ENCODE measurements at regions not wholly inside any gene's neighbourhood (a gene's known extent, or its start where the extent isn't known, plus 50 kb on each side); places are given as distances from the start of the nearest gene placed in this dataset.
"Not testable (repeated sequence)": the region's sequence is repeated elsewhere in the genome, so short reads cannot be mapped to it uniquely, and the experiment has no call there.

- H3K4me3 ChIP-seq (ENCODE audit: low read length), result no peak overlapping the region
Observed at GRCh38 chr5:86671536-86671935, 53.8 kb downstream of the COX7C start.

DNA sequence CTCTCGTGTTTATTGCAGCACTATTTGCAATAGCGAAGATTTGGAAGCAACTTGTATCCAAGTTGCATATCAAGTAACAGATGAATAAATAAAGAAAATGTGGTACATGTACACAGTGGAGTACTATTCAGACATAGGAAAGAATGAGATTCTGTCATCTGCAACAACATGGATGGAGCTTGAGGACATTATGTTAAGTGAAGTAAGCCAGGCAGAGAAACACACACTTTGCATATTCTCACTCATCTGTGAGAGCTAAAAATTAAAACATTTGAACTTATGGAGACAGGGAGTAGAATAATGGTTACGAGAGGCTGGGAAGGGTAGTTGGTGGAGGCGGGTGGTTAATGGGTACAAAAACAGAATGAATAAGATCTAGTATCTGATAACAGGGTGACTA lies 56.3 kb downstream of the COX7C start:
- TF ChIP-seq ZNF274 (IDR thresholded peaks at IDR 0.05; ENCODE audit: low read depth, low read length), result no peak
- no peak overlapping the region for H3K4me3 ChIP-seq (ENCODE audit: low read length)

More at GRCh38 chr5:86671536-86671935, 53.8 kb downstream of the COX7C start:
- no peak for TF ChIP-seq ZNF274 (IDR thresholded peaks at IDR 0.05; ENCODE audit: low read depth, low read length)

- TF ChIP-seq ZNF274 (IDR thresholded peaks at IDR 0.05; ENCODE audit: low read depth, low read length), result no peak
Observed at GRCh38 chr5:86675311-86675710, 57.6 kb downstream of the COX7C start.

DNA sequence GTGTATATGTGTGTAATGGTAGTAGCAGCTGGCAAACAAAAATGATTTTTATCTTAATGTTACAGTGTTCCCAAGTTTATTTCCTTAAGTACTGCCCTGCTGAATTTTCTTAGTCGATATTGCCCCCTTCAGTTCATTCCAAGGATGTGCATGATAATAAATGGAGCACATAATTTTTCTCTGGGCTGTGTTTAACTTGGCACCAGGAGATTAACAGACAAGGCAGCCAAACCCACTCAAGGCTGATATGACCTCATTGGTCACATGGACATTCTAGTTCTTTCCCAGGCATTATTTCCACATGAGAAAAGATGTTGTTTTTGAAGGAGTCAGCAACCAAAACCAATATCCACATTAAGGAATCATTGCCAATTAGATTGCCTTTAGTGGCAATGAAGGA lies 61.8 kb downstream of the COX7C start:
- TF ChIP-seq ZNF274 (IDR thresholded peaks at IDR 0.05; ENCODE audit: low read depth, low read length), result no peak
- no peak overlapping the region for H3K4me3 ChIP-seq (ENCODE audit: low read length)

More at GRCh38 chr5:86675311-86675710, 57.6 kb downstream of the COX7C start:
- H3K4me3 ChIP-seq (ENCODE audit: low read length), result no peak overlapping the region

- TF ChIP-seq ZNF274 (IDR thresholded peaks at IDR 0.05; ENCODE audit: low read depth, low read length), result no peak
- H3K4me3 ChIP-seq (ENCODE audit: low read length), result no peak overlapping the region
Observed at GRCh38 chr5:86679949-86680348, 62.2 kb downstream of the COX7C start.

GRCh38 chr5:86684222-86684621 lies 66.5 kb downstream of the COX7C start:
- no peak overlapping the region for H3K4me3 ChIP-seq (ENCODE audit: low read length)
- no peak for TF ChIP-seq ZNF274 (IDR thresholded peaks at IDR 0.05; ENCODE audit: low read depth, low read length)

DNA sequence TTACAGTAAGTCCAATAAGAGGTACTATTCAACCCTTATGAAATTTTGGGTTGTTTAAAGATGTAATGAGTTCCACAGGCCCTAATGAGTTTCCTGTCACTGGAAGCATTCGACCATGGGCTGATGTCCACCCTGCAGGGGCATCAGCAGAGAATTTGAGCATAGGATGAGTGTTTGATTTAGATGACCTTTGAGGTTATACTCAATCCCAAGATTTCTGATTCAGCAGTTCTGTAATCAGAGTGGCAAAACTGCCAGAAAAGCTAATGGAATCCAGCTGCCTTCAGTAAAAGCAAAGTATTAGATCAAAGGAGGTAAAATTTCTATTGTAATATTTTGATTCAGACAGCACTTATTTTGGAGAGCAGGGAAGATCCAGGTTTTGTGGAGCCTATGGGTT lies 68.3 kb downstream of the COX7C start:
- no peak overlapping the region for H3K4me3 ChIP-seq (ENCODE audit: low read length)
- TF ChIP-seq ZNF274 (IDR thresholded peaks at IDR 0.05; ENCODE audit: low read depth, low read length), result no peak

DNA sequence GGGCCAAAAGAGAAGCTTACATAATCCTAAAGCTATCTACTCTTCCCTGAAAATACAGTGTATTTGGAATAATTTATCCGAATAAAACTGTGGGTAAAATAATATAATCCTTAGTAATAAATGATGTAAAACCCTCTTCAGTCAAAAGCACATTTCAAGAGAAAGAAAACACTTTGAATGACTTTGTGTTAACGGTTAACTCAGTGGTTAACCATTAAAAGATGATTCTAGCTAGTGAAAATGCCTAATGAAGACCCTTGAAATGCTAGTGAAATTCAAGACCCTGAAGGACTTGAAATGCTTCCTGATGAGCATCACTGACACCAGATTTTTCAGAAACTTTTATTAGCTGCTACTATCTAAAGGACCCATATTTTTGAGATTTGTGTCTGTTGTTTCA lies 70.7 kb downstream of the COX7C start:
- H3K4me3 ChIP-seq (ENCODE audit: low read length), result no peak overlapping the region
- no peak for TF ChIP-seq ZNF274 (IDR thresholded peaks at IDR 0.05; ENCODE audit: low read depth, low read length)

DNA sequence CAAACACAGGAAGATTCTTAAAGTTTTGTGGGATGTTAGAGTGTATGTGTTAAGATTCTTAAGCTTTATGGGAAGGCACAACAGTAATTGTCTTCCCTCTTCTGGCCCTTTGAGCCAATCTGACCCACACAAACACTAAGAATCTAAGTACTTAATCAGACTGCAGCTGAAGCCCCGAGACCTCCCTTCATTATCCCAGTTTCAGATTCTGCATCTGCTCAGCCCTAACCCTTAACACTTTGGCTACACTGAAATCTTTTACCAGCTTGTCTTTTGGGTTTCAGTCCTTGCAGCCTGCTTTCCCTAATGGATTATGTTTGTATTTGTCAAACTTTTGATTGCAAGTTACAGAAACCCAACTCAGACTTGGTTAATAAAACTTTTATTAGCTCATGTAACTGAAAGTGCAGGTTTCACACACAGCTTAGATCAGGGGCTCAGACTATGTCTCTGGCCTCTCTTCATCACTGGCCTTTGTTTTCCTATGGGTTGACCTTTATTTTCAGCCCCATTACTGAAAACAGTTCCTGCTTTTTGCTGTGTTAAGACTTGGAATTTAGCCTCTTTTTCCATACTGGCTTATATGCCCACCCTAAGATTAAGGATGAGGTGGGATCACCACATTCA lies 71.5 kb downstream of the COX7C start:
- no peak for TF ChIP-seq ZNF274 (IDR thresholded peaks at IDR 0.05; ENCODE audit: low read depth, low read length)
- no peak overlapping the region; the same call in 1 of the 2 replicates for H3K4me3 ChIP-seq (ENCODE audit: low read length)

DNA sequence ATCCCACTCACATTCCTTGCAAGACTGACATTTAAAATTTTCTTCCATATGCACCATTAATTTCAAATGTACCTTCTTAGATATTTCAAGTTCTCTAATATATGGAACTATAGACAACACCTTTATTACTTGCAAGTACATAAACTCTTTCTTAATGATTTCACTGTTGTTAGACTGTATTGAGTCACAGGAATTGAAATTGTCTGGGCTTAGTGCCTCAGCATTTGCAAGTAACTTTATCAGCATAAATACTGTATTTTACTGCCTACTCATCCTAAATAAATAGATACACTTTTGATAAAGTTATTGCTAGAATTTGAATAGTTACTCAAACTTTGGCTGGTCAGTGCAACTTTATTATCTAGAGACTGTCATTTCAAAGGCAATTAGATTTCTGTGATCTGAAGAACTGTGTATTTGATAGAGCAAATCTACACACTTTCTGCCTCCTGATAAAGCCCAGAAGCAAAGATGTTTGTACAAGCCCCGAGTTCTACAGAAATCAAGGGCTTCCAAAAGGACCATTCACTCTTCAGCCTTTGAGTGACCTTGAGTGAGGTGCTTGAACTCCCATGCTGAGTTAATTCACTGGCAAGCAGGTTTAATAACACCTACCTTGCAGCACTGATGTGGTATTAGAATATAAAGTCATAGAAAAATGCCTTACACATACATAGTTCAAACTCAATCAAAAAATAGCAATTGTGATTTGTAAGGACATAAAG lies 91.6 kb downstream of the COX7C start:
- TF ChIP-seq ZNF274 (IDR thresholded peaks at IDR 0.05; ENCODE audit: low read depth, low read length), result no peak
- H3K4me3 ChIP-seq (ENCODE audit: low read length), result no peak overlapping the region

- no peak overlapping the region for H3K4me3 ChIP-seq (ENCODE audit: low read length)
- no peak for TF ChIP-seq ZNF274 (IDR thresholded peaks at IDR 0.05; ENCODE audit: low read depth, low read length)
Observed at GRCh38 chr5:86716121-86716520, 98.4 kb downstream of the COX7C start.

DNA sequence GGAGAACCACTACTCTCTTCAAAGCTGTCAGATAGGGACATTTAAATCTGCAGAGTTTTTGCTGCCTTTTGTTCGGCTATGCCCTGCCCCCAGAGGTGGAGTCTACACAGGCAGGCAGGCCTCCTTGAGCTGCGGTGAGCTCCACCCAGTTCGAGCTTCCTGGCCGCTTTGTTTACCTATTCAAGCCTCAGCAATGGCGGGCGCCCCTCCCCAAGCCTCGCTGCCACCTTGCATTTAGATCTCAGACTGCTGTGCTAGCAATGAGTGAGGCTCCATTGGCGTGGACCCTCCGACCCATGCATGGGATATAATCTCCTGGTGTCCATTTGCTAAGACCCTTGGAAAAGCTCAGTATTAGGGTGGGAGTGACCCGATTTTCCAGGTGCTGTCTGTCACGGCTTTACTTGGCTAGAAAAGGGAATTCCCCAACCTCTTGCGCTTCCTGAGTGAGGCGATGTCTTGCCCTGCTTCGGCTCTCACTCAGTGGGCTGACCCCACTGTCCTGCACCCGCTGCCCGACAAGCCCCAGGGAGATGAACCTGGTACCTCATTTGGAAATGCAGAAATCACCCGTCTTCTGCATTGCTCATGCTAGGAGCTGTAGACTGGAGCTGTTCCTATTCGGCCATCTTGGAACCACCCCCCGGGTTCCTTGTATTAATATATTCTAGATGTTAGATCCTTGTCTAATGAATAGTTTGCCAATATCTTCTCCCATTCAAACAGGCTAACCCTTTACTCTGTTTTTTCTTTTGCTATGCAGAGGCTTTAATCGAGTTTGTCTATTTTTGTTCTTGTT lies 113.8 kb downstream of the COX7C start:
- not testable (repeated sequence) for H3K4me3 ChIP-seq (ENCODE audit: low read length)

GRCh38 chr5:86735370-86735769 lies 117.6 kb downstream of the COX7C start:
- TF ChIP-seq ZNF274 (IDR thresholded peaks at IDR 0.05; ENCODE audit: low read depth, low read length), result no peak
- H3K4me3 ChIP-seq (ENCODE audit: low read length), result no peak overlapping the region

GRCh38 chr5:86737579-86737978 lies 119.8 kb downstream of the COX7C start:
- no peak for TF ChIP-seq ZNF274 (IDR thresholded peaks at IDR 0.05; ENCODE audit: low read depth, low read length)
- no peak overlapping the region for H3K4me3 ChIP-seq (ENCODE audit: low read length)

Data from GM08714 (cell line).